Mesenchymal stem cell (in vitro differentiated cells and primary cell): ENCODE measurements at regions not wholly inside any gene's neighbourhood (a gene's known extent, or its start where the extent isn't known, plus 50 kb on each side); places are given as distances from the start of the nearest gene placed in this dataset.

Experiments
- DNase-seq: peaks from one replicate; pipeline ENCODE4 v3.0.0-alpha.2; 2013
- H2AFZ ChIP-seq: one replicate; pipeline ENCODE4 v1.6.1; 2013; ENCODE audit warnings: low read depth, mild to moderate bottlenecking, control low read depth, inconsistent platforms, low read length, moderate library complexity
- H2AK5ac ChIP-seq: 2 replicates; pipeline ENCODE4 v1.6.1; 2013; ENCODE audit warnings: low read length, moderate library complexity, mild to moderate bottlenecking, inconsistent platforms; ENCODE audit not compliant: severe bottlenecking
- H2BK120ac ChIP-seq: one replicate; pipeline ENCODE4 v1.6.1; 2013; ENCODE audit warnings: low read depth, mild to moderate bottlenecking, inconsistent platforms, low read length, moderate library complexity
- H2BK12ac ChIP-seq, 2 experiments: one replicate each; pipeline ENCODE4 v1.6.1; 2013; ENCODE audit warnings: inconsistent platforms in 2 of 2, low read length in 2 of 2, mild to moderate bottlenecking in 2 of 2, moderate library complexity in 2 of 2, control low read depth in 1 of 2
- H2BK15ac ChIP-seq: one replicate; pipeline ENCODE4 v1.6.1; 2013; ENCODE audit warnings: mild to moderate bottlenecking, low read depth, inconsistent platforms; ENCODE audit not compliant: poor library complexity, severe bottlenecking
- H2BK5ac ChIP-seq: 2 replicates; pipeline ENCODE4 v1.6.1; 2013; ENCODE audit warnings: low read depth, mild to moderate bottlenecking, low read length, control low read depth, inconsistent platforms; ENCODE audit not compliant: poor library complexity, severe bottlenecking
- H3K14ac ChIP-seq, 2 experiments: one replicate each; pipeline ENCODE4 v1.6.1; 2013; ENCODE audit warnings: inconsistent platforms in 2 of 2, low read length in 2 of 2, control low read depth in 1 of 2, mild to moderate bottlenecking in 1 of 2, moderate library complexity in 1 of 2
- H3K18ac ChIP-seq, 2 experiments: one replicate each; pipeline ENCODE4 v1.6.1; 2013; ENCODE audit warnings: inconsistent platforms in 2 of 2, low read length in 2 of 2, control low read depth in 1 of 2, low read depth in 1 of 2, mild to moderate bottlenecking in 1 of 2
- H3K23ac ChIP-seq, 2 experiments: one replicate each; pipeline ENCODE4 v1.6.1; 2013; ENCODE audit warnings: inconsistent platforms in 2 of 2, low read length in 2 of 2, mild to moderate bottlenecking in 2 of 2, moderate library complexity in 2 of 2, control low read depth in 1 of 2
- H3K27ac ChIP-seq: 2 replicates; pipeline ENCODE4 v1.5.1; 2013; ENCODE audit warnings: mild to moderate bottlenecking, moderate library complexity, low read length, control low read depth, inconsistent platforms; ENCODE audit not compliant: poor library complexity, severe bottlenecking
- H3K27me3 ChIP-seq, 2 experiments: 2 replicates each; pipeline versions ENCODE4 v1.6.1 to v1.7.0; 2013; ENCODE audit warnings: low read length in 2 of 2, mild to moderate bottlenecking in 2 of 2, moderate library complexity in 2 of 2, control low read depth in 1 of 2, inconsistent platforms in 1 of 2; ENCODE audit not compliant: control insufficient read depth in 1 of 2, insufficient read depth in 1 of 2
- H3K36me3 ChIP-seq, 2 experiments: 2 replicates each; pipeline versions ENCODE4 v1.6.1 to v1.7.0; 2013; ENCODE audit warnings: low read length in 2 of 2, control low read depth in 1 of 2, inconsistent platforms in 1 of 2, low read depth in 1 of 2, mild to moderate bottlenecking in 1 of 2; ENCODE audit not compliant: insufficient read depth in 2 of 2, control insufficient read depth in 1 of 2
- H3K4ac ChIP-seq, 2 experiments: one replicate each; pipeline ENCODE4 v1.6.1; 2013; ENCODE audit warnings: inconsistent platforms in 2 of 2, low read length in 2 of 2, mild to moderate bottlenecking in 2 of 2, moderate library complexity in 2 of 2, control low read depth in 1 of 2, low read depth in 1 of 2
- H3K4me1 ChIP-seq: 2 replicates; pipeline ENCODE4 v1.6.1; 2013; ENCODE audit warnings: low read depth, low read length, control low read depth; ENCODE audit not compliant: control insufficient read depth, insufficient read depth
- H3K4me2 ChIP-seq: 2 replicates; pipeline ENCODE4 v1.6.1; 2013; ENCODE audit warnings: low read length, mild to moderate bottlenecking, inconsistent platforms; ENCODE audit not compliant: poor library complexity, severe bottlenecking
- H3K4me3 ChIP-seq, 2 experiments: 2 replicates each; pipeline versions ENCODE4 v1.5.1 to v1.7.0; 2013; ENCODE audit warnings: low read length in 2 of 2, mild to moderate bottlenecking in 2 of 2, control low read depth in 1 of 2, low read depth in 1 of 2; ENCODE audit not compliant: insufficient read depth in 1 of 2
- H3K79me1 ChIP-seq: replicated peaks from 2 replicates; pipeline ENCODE4 v1.6.1; 2013; ENCODE audit warnings: mild to moderate bottlenecking, control low read depth, low read length, inconsistent platforms; ENCODE audit not compliant: poor library complexity, severe bottlenecking
- H3K9ac ChIP-seq: 2 replicates; pipeline ENCODE4 v1.7.0; 2013; ENCODE audit warnings: mild to moderate bottlenecking, low read length, moderate library complexity
- H3K9me3 ChIP-seq: 2 replicates; pipeline ENCODE4 v1.7.0; 2013; ENCODE audit warnings: mild to moderate bottlenecking, low read length; ENCODE audit not compliant: control insufficient read depth
- H4K8ac ChIP-seq: one replicate; pipeline ENCODE4 v1.6.1; 2013; ENCODE audit warnings: inconsistent platforms, mild to moderate bottlenecking, low read length, moderate library complexity
- H4K91ac ChIP-seq: one replicate; pipeline ENCODE4 v1.6.1; 2013; ENCODE audit warnings: mild to moderate bottlenecking, low read length, inconsistent platforms
- WGBS: methylation state at CpG from one replicate; pipeline ENCODE4 v1.1.7; 2013; ENCODE audit warnings: mixed read lengths; 5-methylcytosine and 5-hydroxymethylcytosine counted together

DNA sequence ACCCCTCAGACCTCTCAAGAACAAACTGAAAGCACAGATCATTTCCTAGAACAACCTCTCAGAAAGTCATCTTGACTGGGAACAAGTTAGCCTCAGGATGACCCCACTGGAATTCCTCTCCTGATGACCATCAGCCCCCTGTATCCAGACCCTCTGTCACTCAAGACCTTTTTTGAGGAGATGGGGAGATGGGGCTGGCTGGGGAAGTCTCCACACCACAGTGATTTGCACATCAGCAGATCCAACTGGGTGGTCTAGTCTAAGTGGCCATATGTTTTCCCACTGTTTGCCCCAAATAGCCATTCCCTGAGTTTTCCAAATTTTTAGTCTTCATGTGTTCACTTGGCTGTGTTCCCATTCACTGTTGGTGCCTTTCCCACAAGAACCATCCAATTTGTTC lies 452.4 kb upstream of the NPVF start:
- peak overlapping the region; percentile 16 for H4K8ac ChIP-seq
- H3K18ac ChIP-seq = no peak overlapping the region
- no peak overlapping the region for H2AFZ ChIP-seq
- H3K36me3 ChIP-seq = no peaks in the 10 kb centered on the region
- H3K9me3 ChIP-seq = no peaks in the 10 kb centered on the region
- no peak for DNase-seq
- peaks cover 0 to 7% of the 10 kb centered on the region in 2 experiments for H3K27me3 ChIP-seq
- no peak overlapping the region for H3K9ac ChIP-seq
- H3K4me1 ChIP-seq = no peaks in the 10 kb centered on the region
- H3K4me2 ChIP-seq = no peak overlapping the region
- H3K27ac ChIP-seq = no peak overlapping the region
- no peak overlapping the region for H2BK12ac ChIP-seq
- no peak overlapping the region for H2BK15ac ChIP-seq
- H2BK120ac ChIP-seq = no peak overlapping the region
- H3K79me1 ChIP-seq = no peaks in the 10 kb centered on the region
- H2BK5ac ChIP-seq = no peak overlapping the region
- H2AK5ac ChIP-seq = no peak overlapping the region
- no peak overlapping the region for H3K23ac ChIP-seq
- H3K14ac ChIP-seq = no peak overlapping the region
- H4K91ac ChIP-seq = no peak overlapping the region
- H3K4me3 ChIP-seq = no peak overlapping the region
- no peak overlapping the region for H3K4ac ChIP-seq

DNA sequence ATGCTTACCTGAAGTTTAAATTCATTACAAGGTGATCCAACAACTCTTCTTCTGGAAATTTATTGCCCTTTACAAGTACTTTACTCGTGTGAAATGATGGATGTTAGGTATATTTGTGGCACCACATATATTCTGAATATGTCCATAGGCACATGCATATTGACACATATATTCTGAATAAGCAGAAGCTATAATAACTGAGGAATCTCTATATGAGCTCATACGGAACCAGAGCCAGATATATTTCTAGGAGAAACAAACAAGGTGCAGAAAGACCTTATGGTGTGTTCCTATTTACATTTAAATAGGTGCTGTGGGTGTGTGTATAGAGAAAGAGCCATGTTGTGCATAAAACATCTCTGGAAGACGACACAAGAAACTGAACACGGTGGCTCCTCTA lies 456.1 kb upstream of the NPVF start:
- Histone ChIP-seq H2AK5ac (no peak overlapping the region), H3K4me2 (no peak overlapping the region), H2BK120ac (no peak overlapping the region), H3K36me3 (no peaks in the 10 kb centered on the region), H3K27ac (no peak overlapping the region), H3K4me3 (no peak overlapping the region), H2BK15ac (no peak overlapping the region), H3K4me1 (no peaks in the 10 kb centered on the region), H2AFZ (no peak overlapping the region), H3K14ac (no peak overlapping the region), H4K91ac (no peak overlapping the region), H3K18ac (no peak overlapping the region), H4K8ac (no peak overlapping the region), H2BK5ac (no peak overlapping the region), H2BK12ac (no peak overlapping the region), H3K9ac (no peak overlapping the region), H3K4ac (no peak overlapping the region), H3K23ac (no peak overlapping the region), H3K9me3 (no peaks in the 10 kb centered on the region), H3K27me3 (peaks cover 3 to 15% of the 10 kb centered on the region in 2 experiments), H3K79me1 (no peaks in the 10 kb centered on the region)
- 94% methylated on average over 3 of the region's 4 CpGs for WGBS
- no peak for DNase-seq

DNA sequence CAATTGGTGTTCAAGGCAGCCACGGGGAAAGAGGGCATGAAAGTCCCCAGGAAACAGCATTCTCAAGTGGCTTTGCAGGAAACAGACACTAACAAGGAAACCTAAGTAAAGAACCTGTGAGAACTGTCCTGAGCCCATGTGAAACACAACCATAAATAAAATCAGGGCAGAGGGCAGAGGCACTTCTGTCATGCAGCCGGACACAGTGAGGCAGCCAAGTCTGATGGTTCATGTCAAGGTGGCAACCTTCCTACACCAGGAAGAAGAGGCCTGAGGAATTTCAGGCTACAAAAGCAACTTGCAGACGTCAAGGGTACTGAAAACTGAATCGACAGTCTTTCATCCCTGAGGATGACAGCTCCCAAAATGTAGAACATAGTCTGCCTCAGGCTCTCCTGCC lies 458.2 kb upstream of the NPVF start:
- no peak for DNase-seq

DNA sequence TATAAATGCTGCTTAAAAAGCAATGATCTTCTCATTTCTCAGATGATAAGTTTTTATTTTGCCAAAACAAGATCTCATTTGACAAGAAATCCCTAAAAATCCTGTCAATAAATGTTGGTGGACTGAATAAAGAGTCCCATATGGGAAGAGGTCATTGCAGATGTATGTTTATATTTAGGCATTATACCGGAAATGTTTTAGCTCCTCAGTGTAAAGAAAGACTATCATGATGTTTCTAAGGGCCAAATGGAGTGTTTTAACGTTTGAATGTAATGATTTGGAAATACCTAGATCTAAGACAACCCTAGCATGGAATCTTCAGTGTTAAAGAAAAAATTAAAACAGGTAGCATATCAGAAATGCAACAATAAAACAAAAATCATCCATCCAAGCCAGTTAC lies 457.8 kb upstream of the NFE2L3 start:
- no peak overlapping the region for H2BK5ac ChIP-seq
- WGBS = 82% methylated on average over 1 of the region's 2 CpGs
- no peak overlapping the region for H2BK120ac ChIP-seq
- no peak overlapping the region for H2BK12ac ChIP-seq
- H2BK15ac ChIP-seq = no peak overlapping the region
- H3K27me3 ChIP-seq = peaks cover 0 to 3% of the 10 kb centered on the region in 2 experiments
- no peak overlapping the region for H3K18ac ChIP-seq
- H3K9ac ChIP-seq = no peak overlapping the region
- DNase-seq = no peak
- H3K4me2 ChIP-seq = no peak overlapping the region
- H4K91ac ChIP-seq = no peak overlapping the region
- no peak overlapping the region for H3K14ac ChIP-seq
- no peaks in the 10 kb centered on the region for H3K9me3 ChIP-seq
- no peak overlapping the region for H3K4me3 ChIP-seq
- H4K8ac ChIP-seq = no peak overlapping the region
- no peaks in the 10 kb centered on the region for H3K4me1 ChIP-seq
- no peak overlapping the region for H2AFZ ChIP-seq
- no peak overlapping the region for H3K23ac ChIP-seq
- H3K79me1 ChIP-seq = no peaks in the 10 kb centered on the region
- H3K4ac ChIP-seq = no peak overlapping the region
- no peak overlapping the region for H2AK5ac ChIP-seq
- no peaks in the 10 kb centered on the region for H3K36me3 ChIP-seq
- no peak overlapping the region for H3K27ac ChIP-seq

More for the DNA sequence above, 458.2 kb upstream of the NPVF start:
- no peak overlapping the region for H3K23ac ChIP-seq
- H2BK120ac ChIP-seq = no peak overlapping the region
- no peak overlapping the region for H2BK12ac ChIP-seq
- no peak overlapping the region for H3K4me2 ChIP-seq
- no peaks in the 10 kb centered on the region for H3K4me1 ChIP-seq
- no peak overlapping the region for H2BK15ac ChIP-seq
- H4K8ac ChIP-seq = no peak overlapping the region
- no peaks in the 10 kb centered on the region for H3K79me1 ChIP-seq
- no peak overlapping the region for H3K9ac ChIP-seq
- no peaks in the 10 kb centered on the region for H3K9me3 ChIP-seq
- no peak overlapping the region for H2AK5ac ChIP-seq
- no peak overlapping the region for H3K18ac ChIP-seq
- WGBS = 24% methylated on average over 4 of the region's 4 CpGs
- no peak overlapping the region for H2BK5ac ChIP-seq
- no peak overlapping the region for H3K4me3 ChIP-seq
- no peaks in the 10 kb centered on the region for H3K36me3 ChIP-seq
- peaks cover 3 to 15% of the 10 kb centered on the region in 2 experiments for H3K27me3 ChIP-seq
- no peak overlapping the region for H3K4ac ChIP-seq
- H4K91ac ChIP-seq = no peak overlapping the region
- H2AFZ ChIP-seq = no peak overlapping the region
- H3K14ac ChIP-seq = no peak overlapping the region
- H3K27ac ChIP-seq = no peak overlapping the region
